A549 (cell line): ENCODE measurements at regions not wholly inside any gene's neighbourhood (a gene's known extent, or its start where the extent isn't known, plus 50 kb on each side); places are given as distances from the start of the nearest gene placed in this dataset.

Experiments used
- CEBPB ChIP-seq, 2 experiments: fragments of >200 bp in 1 of 2; sonication (Bioruptor Twin) in 1 of 2; formaldehyde crosslinking in 1 of 2; IDR thresholded peaks; 2 replicates each; pipeline ENCODE4 v1.6.1; 2012 to 2016
- JUN ChIP-seq, 2 experiments: fragments of >200 bp; sonication (Bioruptor Twin); formaldehyde crosslinking; IDR thresholded peaks; 2 replicates in 1 of 2; 3 replicates in 1 of 2; pipeline ENCODE4 v1.6.1; 2016 to 2017
- MYC ChIP-seq: IDR thresholded peaks from 2 replicates; pipeline ENCODE4 v1.6.1; 2012; ENCODE audit warnings: mild to moderate bottlenecking, inconsistent platforms, low read length, improper control_type of control experiment, borderline replicate concordance
- POLR2A ChIP-seq: IDR thresholded peaks from 2 replicates; pipeline ENCODE4 v1.6.1; 2012; ENCODE audit warnings: mild to moderate bottlenecking, low read length
- RAD21 ChIP-seq, 2 experiments: fragments of >200 bp in 1 of 2; sonication (Bioruptor Twin) in 1 of 2; formaldehyde crosslinking in 1 of 2; IDR thresholded peaks in 1 of 2; conservative IDR thresholded peaks in 1 of 2; 2 replicates in 1 of 2; 3 replicates in 1 of 2; pipeline ENCODE4 v1.6.1; 2012 to 2018; ENCODE audit warnings: inconsistent platforms in 1 of 2
- RARB ChIP-seq: fragments of 250-450 bp; sonication (Bioruptor Pico); IDR thresholded peaks from 2 replicates; pipeline ENCODE4 v1.8.0; 2021; ENCODE audit warnings: mild to moderate bottlenecking, moderate library complexity
- RCOR1 ChIP-seq: fragments of 150-350 bp; IDR thresholded peaks from 2 replicates; pipeline ENCODE4 v1.6.1; 2014; ENCODE audit warnings: antibody characterized with exemption, low read length, low read depth
- TF ChIP-seq, protein P1 (sequence below): fragments of >200 bp; sonication (Bioruptor Twin); formaldehyde crosslinking; IDR thresholded peaks from 3 replicates; pipeline ENCODE4 v1.5.1; 2016
- TF ChIP-seq, protein P2 (sequence below): IDR thresholded peaks from 2 replicates; pipeline ENCODE4 v1.6.1; 2012

DNA sequence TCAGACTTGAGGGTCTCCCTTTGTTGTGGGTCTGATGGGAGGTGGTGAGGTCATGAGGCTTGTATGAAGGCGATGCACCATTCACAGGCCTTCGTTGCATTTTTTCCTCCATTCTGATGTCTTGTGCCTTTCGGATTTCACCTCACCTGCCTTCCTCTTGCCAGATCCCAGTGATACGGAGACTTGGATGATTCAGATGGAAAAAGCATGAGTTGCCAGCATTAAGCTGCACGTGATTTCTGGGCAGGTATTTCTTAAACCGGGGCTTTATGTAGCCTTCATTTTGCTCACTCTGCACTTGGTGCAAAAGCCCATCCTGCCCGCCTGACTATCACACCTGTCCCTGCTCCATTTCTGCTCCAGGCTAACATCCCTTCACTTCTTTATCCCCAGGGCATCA, 216.7 kb downstream of the SNX19 start:
- TF ChIP-seq POLR2A (no peak), RAD21 (conservative IDR thresholded peaks at IDR 0.05 in 1 of 2, IDR thresholded peaks at IDR 0.05 in 1 of 2) (no peak), RARB (no peak), MYC (no peak), JUN (IDR thresholded peaks at IDR 0.05) (no peak), CEBPB (IDR thresholded peaks at IDR 0.05) (no peak), RCOR1 (no peak)
- TF ChIP-seq, protein P1, sequence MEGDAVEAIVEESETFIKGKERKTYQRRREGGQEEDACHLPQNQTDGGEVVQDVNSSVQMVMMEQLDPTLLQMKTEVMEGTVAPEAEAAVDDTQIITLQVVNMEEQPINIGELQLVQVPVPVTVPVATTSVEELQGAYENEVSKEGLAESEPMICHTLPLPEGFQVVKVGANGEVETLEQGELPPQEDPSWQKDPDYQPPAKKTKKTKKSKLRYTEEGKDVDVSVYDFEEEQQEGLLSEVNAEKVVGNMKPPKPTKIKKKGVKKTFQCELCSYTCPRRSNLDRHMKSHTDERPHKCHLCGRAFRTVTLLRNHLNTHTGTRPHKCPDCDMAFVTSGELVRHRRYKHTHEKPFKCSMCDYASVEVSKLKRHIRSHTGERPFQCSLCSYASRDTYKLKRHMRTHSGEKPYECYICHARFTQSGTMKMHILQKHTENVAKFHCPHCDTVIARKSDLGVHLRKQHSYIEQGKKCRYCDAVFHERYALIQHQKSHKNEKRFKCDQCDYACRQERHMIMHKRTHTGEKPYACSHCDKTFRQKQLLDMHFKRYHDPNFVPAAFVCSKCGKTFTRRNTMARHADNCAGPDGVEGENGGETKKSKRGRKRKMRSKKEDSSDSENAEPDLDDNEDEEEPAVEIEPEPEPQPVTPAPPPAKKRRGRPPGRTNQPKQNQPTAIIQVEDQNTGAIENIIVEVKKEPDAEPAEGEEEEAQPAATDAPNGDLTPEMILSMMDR: no peak
- TF ChIP-seq, protein P2, sequence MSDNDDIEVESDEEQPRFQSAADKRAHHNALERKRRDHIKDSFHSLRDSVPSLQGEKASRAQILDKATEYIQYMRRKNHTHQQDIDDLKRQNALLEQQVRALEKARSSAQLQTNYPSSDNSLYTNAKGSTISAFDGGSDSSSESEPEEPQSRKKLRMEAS: no peak
